Osteocyte (in vitro differentiated cells): ENCODE measurements at regions not wholly inside any gene's neighbourhood (a gene's known extent, or its start where the extent isn't known, plus 50 kb on each side); places are given as distances from the start of the nearest gene placed in this dataset.

Experiments
- DNase-seq: peaks from one replicate; pipeline ENCODE4 v3.0.0; 2021; ENCODE audit warnings: mixed read lengths; ENCODE audit not compliant: unreplicated experiment; ENCODE audit errors: extremely low spot score
- H3K27ac Mint-ChIP-seq: one replicate; pipeline ENCODE4 v1.8.0; 2021; ENCODE audit warnings: mild to moderate bottlenecking, mixed read lengths; ENCODE audit not compliant: unreplicated experiment
- H3K27me3 Mint-ChIP-seq: one replicate; pipeline ENCODE4 v1.8.0; 2021; ENCODE audit warnings: mixed read lengths; ENCODE audit not compliant: unreplicated experiment
- H3K36me3 Mint-ChIP-seq: one replicate; pipeline ENCODE4 v1.8.0; 2021; ENCODE audit warnings: mixed read lengths; ENCODE audit not compliant: unreplicated experiment
- H3K4me1 Mint-ChIP-seq: one replicate; pipeline ENCODE4 v1.8.0; 2021; ENCODE audit warnings: mixed read lengths; ENCODE audit not compliant: unreplicated experiment
- H3K4me3 Mint-ChIP-seq: one replicate; pipeline ENCODE4 v1.8.0; 2021; ENCODE audit warnings: mild to moderate bottlenecking, moderate library complexity, mixed read lengths; ENCODE audit not compliant: unreplicated experiment
- H3K9me3 Mint-ChIP-seq: one replicate; pipeline ENCODE4 v1.8.0; 2021; ENCODE audit warnings: mixed read lengths; ENCODE audit not compliant: unreplicated experiment
- CTCF ChIP-seq: fragments of 200-600 bp; sonication (generic); IDR thresholded peaks from 2 replicates; pipeline ENCODE4 v1.5.0; 2021; ENCODE audit warnings: antibody characterized with exemption, mild to moderate bottlenecking, moderate library complexity

- H3K9me3 Mint-ChIP-seq = no peaks in the 10 kb centered on the region
- H3K36me3 Mint-ChIP-seq = no peaks in the 10 kb centered on the region
- no peak for DNase-seq
- no peak for TF ChIP-seq CTCF
- no peak overlapping the region for H3K4me3 Mint-ChIP-seq
- no peak overlapping the region for H3K27ac Mint-ChIP-seq
- no peaks in the 10 kb centered on the region for H3K4me1 Mint-ChIP-seq
- H3K27me3 Mint-ChIP-seq = peaks cover 16% of the 10 kb centered on the region
Observed at GRCh38 chr4:79014230-79014629, 75.0 kb upstream of the PAQR3 start.

- no peaks in the 10 kb centered on the region for H3K4me1 Mint-ChIP-seq
- no peaks in the 10 kb centered on the region for H3K36me3 Mint-ChIP-seq
- no peak for DNase-seq
- no peak overlapping the region for H3K4me3 Mint-ChIP-seq
- H3K27me3 Mint-ChIP-seq = peaks cover 17% of the 10 kb centered on the region
- TF ChIP-seq CTCF = no peak
- no peak overlapping the region for H3K27ac Mint-ChIP-seq
- H3K9me3 Mint-ChIP-seq = no peaks in the 10 kb centered on the region
Observed at GRCh38 chr4:79013756-79014155, 74.5 kb upstream of the PAQR3 start.

- no peak for TF ChIP-seq CTCF
Observed at GRCh38 chr4:78990938-78991810, 51.9 kb upstream of the PAQR3 start.

GRCh38 chr4:78989697-78990270 is 50.5 kb upstream of the PAQR3 start:
- TF ChIP-seq CTCF = no peak
- H3K9me3 Mint-ChIP-seq = no peaks in the 10 kb centered on the region
- no peak overlapping the region for H3K27ac Mint-ChIP-seq
- no peaks in the 10 kb centered on the region for H3K4me1 Mint-ChIP-seq
- H3K36me3 Mint-ChIP-seq = no peaks in the 10 kb centered on the region
- H3K27me3 Mint-ChIP-seq = peaks cover 42% of the 10 kb centered on the region
- no peak overlapping the region for H3K4me3 Mint-ChIP-seq
- DNase-seq = no peak

More at GRCh38 chr4:78990938-78991810, 51.9 kb upstream of the PAQR3 start:
- Mint-ChIP-seq H3K9me3 (no peaks in the 10 kb centered on the region), H3K36me3 (no peaks in the 10 kb centered on the region), H3K4me1 (no peaks in the 10 kb centered on the region), H3K4me3 (no peak overlapping the region), H3K27ac (no peak overlapping the region), H3K27me3 (peaks cover 38% of the 10 kb centered on the region)
- no peak for DNase-seq
